ENCODE measurements at regions not wholly inside any gene's neighbourhood (a gene's known extent, or its start where the extent isn't known, plus 50 kb on each side); places are given as distances from the start of the nearest gene placed in this dataset.

DNA sequence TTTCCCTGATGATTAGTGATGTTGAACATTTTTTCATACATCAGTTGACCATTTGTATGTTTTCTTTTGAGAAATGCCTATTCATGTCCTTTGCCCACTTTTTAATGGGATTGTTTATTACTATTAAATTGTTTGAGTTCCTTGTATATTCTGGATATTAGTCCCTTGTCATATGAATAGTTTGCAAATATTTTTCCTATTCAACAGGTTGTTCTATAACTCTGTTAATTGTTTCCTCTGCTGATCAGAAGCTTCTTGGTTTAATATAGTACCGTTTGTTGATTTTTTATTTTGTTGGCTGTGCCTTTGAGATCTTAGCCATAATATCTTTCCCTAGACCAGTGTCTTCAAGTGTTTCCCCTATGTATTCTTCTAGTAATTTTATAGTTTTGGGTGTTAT is 189.0 kb upstream of the RARB start:
- intact Hi-C loops (cut with micrococcal nuclease) = no loop called here
- peaks cover 3 to 24% (median 8%) of the 10 kb centered on the region in 8 donors for H3K9me3 Mint-ChIP-seq

DNA sequence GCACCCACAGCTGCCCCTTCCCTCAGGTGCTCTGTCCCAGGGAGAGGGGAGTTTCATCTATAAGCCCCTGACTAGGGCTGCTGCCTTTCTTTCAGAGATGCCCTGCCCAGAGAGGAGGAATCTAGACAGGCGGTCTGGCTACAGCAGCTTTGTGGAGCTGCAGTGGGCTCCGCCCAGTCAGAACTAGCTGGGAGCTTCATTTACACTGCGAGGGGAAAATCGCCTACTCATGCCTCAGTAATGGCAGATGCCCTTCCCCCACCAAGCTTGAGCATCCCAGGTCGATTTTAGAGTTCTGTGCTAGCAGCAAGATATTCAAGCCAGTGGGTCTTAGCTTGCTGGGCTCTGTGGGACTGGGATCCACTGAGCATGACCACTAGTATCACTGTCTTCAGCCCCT is 181.2 kb upstream of the RARB start:
- no peak overlapping the region for H3K27ac Mint-ChIP-seq
- no peak overlapping the region for H3K27ac ChIP-seq (ENCODE audit: low read depth, low read length)
- ChIA-PET POLR2A (ENCODE audit: partially characterized antibody) (no interaction called here), CTCF (ENCODE audit: partially characterized antibody) (no interaction called here)
- no peaks in the 10 kb centered on the region for H3K27me3 Mint-ChIP-seq
- no peak for DNase-seq
- no peaks in the 10 kb centered on the region for H3K4me1 Mint-ChIP-seq
- no peak overlapping the region for H3K4me3 Mint-ChIP-seq
- no peak overlapping the region for H3K4me3 ChIP-seq (ENCODE audit: low read length in 2 of 2)
- no peaks in the 10 kb centered on the region for H3K36me3 ChIP-seq (ENCODE audit: insufficient read depth, low read length)
- no peaks in the 10 kb centered on the region for H3K27me3 ChIP-seq (ENCODE audit: insufficient read depth, low read length)
- H3K36me3 Mint-ChIP-seq = no peaks in the 10 kb centered on the region
- intact Hi-C loops (cut with micrococcal nuclease) = no loop called here
- H3K9me3 ChIP-seq (ENCODE audit: control insufficient read depth in 1 of 2, low read length in 2 of 2) = no peaks in the 10 kb centered on the region
- peaks cover 8 to 55% (median 28%) of the 10 kb centered on the region in 8 donors for H3K9me3 Mint-ChIP-seq
- H3K4me1 ChIP-seq (ENCODE audit: insufficient read depth, low read length) = no peaks in the 10 kb centered on the region

More for the DNA sequence above, 189.0 kb upstream of the RARB start:
- Mint-ChIP-seq H3K27me3 (no peaks in the 10 kb centered on the region), H3K36me3 (no peaks in the 10 kb centered on the region), H3K4me3 (no peak overlapping the region), H3K27ac (no peak overlapping the region), H3K4me1 (no peaks in the 10 kb centered on the region)
- ChIA-PET POLR2A (ENCODE audit: partially characterized antibody) (no interaction called here), CTCF (ENCODE audit: partially characterized antibody) (no interaction called here)
- no peaks in the 10 kb centered on the region for H3K9me3 ChIP-seq (ENCODE audit: control insufficient read depth in 1 of 2, low read length in 2 of 2)
- no peaks in the 10 kb centered on the region for H3K36me3 ChIP-seq (ENCODE audit: insufficient read depth, low read length)
- no peaks in the 10 kb centered on the region for H3K4me1 ChIP-seq (ENCODE audit: insufficient read depth, low read length)
- no peaks in the 10 kb centered on the region for H3K27me3 ChIP-seq (ENCODE audit: insufficient read depth, low read length)
- no peak overlapping the region for H3K4me3 ChIP-seq (ENCODE audit: low read length in 2 of 2)
- DNase-seq = no peak
- no peak overlapping the region for H3K27ac ChIP-seq (ENCODE audit: low read depth, low read length)

DNA sequence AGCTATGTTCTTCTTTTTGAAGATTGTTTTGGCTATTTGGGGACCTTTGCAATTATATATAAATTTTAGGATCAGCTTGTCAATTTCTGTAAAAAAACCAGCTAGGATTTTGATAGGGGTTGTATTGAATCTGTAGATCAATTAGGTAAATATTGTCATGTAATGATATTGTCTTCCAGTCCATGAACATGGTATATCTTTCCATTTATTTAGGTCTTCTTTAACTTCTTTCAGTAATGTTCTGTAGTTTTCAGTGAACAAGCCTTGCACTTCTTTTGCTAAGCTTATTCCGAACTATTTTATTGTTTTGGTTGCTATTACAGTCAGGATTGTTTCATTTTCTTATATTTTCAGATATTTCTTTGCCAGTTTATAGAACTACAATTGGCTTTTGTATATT is 175.8 kb upstream of the RARB start:
- no peaks in the 10 kb centered on the region for H3K27me3 ChIP-seq (ENCODE audit: insufficient read depth, low read length)
- no peak for DNase-seq
- no peaks in the 10 kb centered on the region for H3K36me3 ChIP-seq (ENCODE audit: insufficient read depth, low read length)
- no peak overlapping the region for H3K27ac Mint-ChIP-seq
- no peaks in the 10 kb centered on the region for H3K4me1 Mint-ChIP-seq
- H3K4me1 ChIP-seq (ENCODE audit: insufficient read depth, low read length) = no peaks in the 10 kb centered on the region
- POLR2A ChIA-PET (ENCODE audit: partially characterized antibody) = no interaction called here
- CTCF ChIA-PET (ENCODE audit: partially characterized antibody) = no interaction called here
- no peak overlapping the region for H3K4me3 Mint-ChIP-seq
- H3K36me3 Mint-ChIP-seq = no peaks in the 10 kb centered on the region
- H3K4me3 ChIP-seq (ENCODE audit: low read length in 2 of 2) = no peak overlapping the region
- peaks cover 5 to 42% (median 24%) of the 10 kb centered on the region in 8 donors for H3K9me3 Mint-ChIP-seq
- intact Hi-C loops (cut with micrococcal nuclease) = no loop called here
- H3K9me3 ChIP-seq (ENCODE audit: control insufficient read depth in 1 of 2, low read length in 2 of 2) = no peaks in the 10 kb centered on the region
- no peak overlapping the region for H3K27ac ChIP-seq (ENCODE audit: low read depth, low read length)
- no peaks in the 10 kb centered on the region for H3K27me3 Mint-ChIP-seq

DNA sequence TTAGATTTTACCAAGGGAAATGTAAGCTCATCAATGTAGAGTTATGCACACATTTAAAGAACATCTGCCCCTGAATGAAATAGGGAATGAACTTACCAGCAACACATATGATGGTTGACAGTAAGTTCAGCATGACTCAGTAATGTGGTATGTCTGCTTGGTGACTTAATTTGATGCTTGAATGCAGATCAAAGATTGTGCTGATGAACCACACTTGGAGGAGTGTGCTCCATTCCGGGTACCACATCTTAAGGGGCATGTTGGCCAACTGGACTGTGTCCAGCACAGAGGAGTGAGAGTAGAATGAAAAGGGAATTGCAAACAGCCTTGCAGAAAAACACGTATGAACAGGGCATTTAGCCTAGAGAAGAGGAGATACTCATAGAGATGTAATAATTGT is 171.0 kb upstream of the RARB start:
- H3K4me1 ChIP-seq (ENCODE audit: insufficient read depth, low read length) = no peaks in the 10 kb centered on the region
- Mint-ChIP-seq H3K9me3 (peaks cover 0 to 13% (median 7%) of the 10 kb centered on the region in 8 donors), H3K36me3 (no peaks in the 10 kb centered on the region), H3K4me3 (no peak overlapping the region), H3K27ac (no peak overlapping the region), H3K4me1 (no peaks in the 10 kb centered on the region), H3K27me3 (no peaks in the 10 kb centered on the region)
- ChIA-PET CTCF (ENCODE audit: partially characterized antibody) (no interaction called here), POLR2A (ENCODE audit: partially characterized antibody) (no interaction called here)
- no peak for DNase-seq
- intact Hi-C loops (cut with micrococcal nuclease) = no loop called here
- no peaks in the 10 kb centered on the region for H3K9me3 ChIP-seq (ENCODE audit: control insufficient read depth in 1 of 2, low read length in 2 of 2)
- H3K36me3 ChIP-seq (ENCODE audit: insufficient read depth, low read length) = no peaks in the 10 kb centered on the region
- H3K27ac ChIP-seq (ENCODE audit: low read depth, low read length) = no peak overlapping the region
- no peak overlapping the region for H3K4me3 ChIP-seq (ENCODE audit: low read length in 2 of 2)
- no peaks in the 10 kb centered on the region for H3K27me3 ChIP-seq (ENCODE audit: insufficient read depth, low read length)

DNA sequence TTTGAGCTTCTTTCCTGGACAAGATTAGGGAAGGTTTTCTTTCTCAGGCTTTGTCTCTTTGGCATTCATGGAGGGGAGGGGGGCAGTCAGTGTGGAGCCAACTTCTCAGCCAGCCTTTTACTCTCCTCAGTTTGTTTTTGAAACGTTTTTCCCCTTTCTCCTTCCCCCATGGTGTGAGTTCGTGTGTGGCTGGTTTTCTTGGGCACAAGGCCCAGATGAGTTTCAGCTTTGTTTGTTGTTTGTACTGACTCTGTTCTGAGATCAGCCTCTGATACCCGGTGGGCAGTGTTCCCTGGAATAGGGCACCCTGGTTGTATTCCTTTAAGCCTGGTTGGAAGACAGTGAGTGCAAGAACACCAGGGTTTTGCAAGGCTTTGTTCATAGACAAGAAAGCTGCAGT is 168.2 kb upstream of the RARB start:
- CTCF ChIA-PET (ENCODE audit: partially characterized antibody) = no interaction called here
- Mint-ChIP-seq H3K27ac (no peak overlapping the region), H3K4me1 (no peaks in the 10 kb centered on the region), H3K9me3 (peaks cover 0 to 14% (median 1%) of the 10 kb centered on the region in 8 donors), H3K27me3 (no peaks in the 10 kb centered on the region), H3K4me3 (no peak overlapping the region), H3K36me3 (no peaks in the 10 kb centered on the region)
- Histone ChIP-seq H3K9me3 (ENCODE audit: control insufficient read depth in 1 of 2, low read length in 2 of 2) (no peaks in the 10 kb centered on the region), H3K36me3 (ENCODE audit: insufficient read depth, low read length) (no peaks in the 10 kb centered on the region), H3K27ac (ENCODE audit: low read depth, low read length) (no peak overlapping the region), H3K4me1 (ENCODE audit: insufficient read depth, low read length) (no peaks in the 10 kb centered on the region), H3K27me3 (ENCODE audit: insufficient read depth, low read length) (no peaks in the 10 kb centered on the region), H3K4me3 (ENCODE audit: low read length in 2 of 2) (no peak overlapping the region)
- POLR2A ChIA-PET (ENCODE audit: partially characterized antibody) = no interaction called here
- DNase-seq = no peak
- intact Hi-C loops (cut with micrococcal nuclease) = no loop called here

DNA sequence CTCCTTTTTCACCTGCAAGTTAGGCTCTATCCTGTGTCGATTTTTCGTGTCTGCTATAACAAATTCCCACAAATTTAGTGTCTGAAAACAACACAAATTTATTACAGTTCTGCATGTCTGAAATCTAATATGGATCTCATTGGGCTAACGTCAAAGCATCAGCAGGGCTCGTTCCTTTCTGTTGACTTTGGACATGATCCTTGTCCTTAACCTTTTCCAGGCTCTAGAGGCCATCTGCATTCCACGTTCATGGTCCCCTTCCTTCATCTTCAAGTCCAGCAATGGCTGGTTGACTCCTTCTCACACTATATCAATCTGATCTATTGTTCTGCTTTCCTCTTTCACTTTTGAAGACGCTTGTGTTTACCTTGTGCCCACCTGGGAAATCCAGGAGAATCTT is 165.7 kb upstream of the RARB start:
- H3K27ac Mint-ChIP-seq = peak overlapping the region in 1 of 7 donors; percentile 45
- ChIA-PET POLR2A (ENCODE audit: partially characterized antibody) (no interaction called here), CTCF (ENCODE audit: partially characterized antibody) (no interaction called here)
- Histone ChIP-seq H3K4me1 (ENCODE audit: insufficient read depth, low read length) (no peaks in the 10 kb centered on the region), H3K36me3 (ENCODE audit: insufficient read depth, low read length) (no peaks in the 10 kb centered on the region), H3K27ac (ENCODE audit: low read depth, low read length) (no peak overlapping the region), H3K9me3 (ENCODE audit: control insufficient read depth in 1 of 2, low read length in 2 of 2) (no peaks in the 10 kb centered on the region), H3K4me3 (ENCODE audit: low read length in 2 of 2) (no peak overlapping the region), H3K27me3 (ENCODE audit: insufficient read depth, low read length) (no peaks in the 10 kb centered on the region)
- H3K9me3 Mint-ChIP-seq = peaks cover 0 to 12% (median 0%) of the 10 kb centered on the region in 8 donors
- no peak for DNase-seq
- H3K4me3 Mint-ChIP-seq = no peak overlapping the region
- no peaks in the 10 kb centered on the region for H3K4me1 Mint-ChIP-seq
- H3K27me3 Mint-ChIP-seq = no peaks in the 10 kb centered on the region
- H3K36me3 Mint-ChIP-seq = no peaks in the 10 kb centered on the region
- intact Hi-C loops (cut with micrococcal nuclease) = no loop called here

DNA sequence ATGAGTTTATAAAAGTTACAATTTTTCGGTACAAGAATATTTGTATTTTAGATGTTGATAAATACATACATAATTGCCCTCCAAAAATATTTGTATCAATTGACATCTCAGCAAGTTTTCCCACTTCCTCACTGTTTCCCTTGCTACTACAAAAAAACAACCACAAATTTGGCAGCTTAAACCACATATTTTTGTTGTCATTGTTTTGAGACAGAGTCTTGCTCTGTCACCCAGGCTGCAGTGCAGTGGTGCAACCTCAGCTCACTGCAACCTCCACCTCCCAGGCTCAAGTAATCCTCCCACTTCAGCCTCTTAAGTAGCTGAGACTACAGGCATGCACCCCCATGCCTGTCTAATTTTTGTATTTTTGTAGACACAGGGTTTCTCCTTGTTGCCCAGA is 162.8 kb upstream of the RARB start:
- no peaks in the 10 kb centered on the region for H3K9me3 ChIP-seq (ENCODE audit: control insufficient read depth in 1 of 2, low read length in 2 of 2)
- no peaks in the 10 kb centered on the region for H3K27me3 Mint-ChIP-seq
- intact Hi-C loops (cut with micrococcal nuclease) = no loop called here

DNA sequence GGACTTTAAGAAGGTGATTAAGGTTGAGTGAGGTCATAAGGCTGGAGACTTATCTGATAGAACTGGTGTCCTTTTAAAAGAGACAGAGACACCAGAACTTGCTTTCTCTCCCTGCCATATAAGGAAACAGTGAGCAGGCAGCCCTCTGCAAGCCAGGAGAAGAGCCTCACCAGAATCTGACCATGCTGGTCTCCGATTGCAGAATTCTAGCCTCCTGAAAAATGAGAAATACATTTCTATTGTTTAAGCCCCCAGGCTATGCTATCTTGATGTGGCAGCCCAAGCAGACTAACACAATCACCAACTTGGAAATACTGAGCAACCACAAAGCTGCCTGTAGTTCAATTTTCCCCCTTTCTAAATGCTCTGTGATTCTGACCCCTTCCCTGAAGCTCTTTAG is 161.4 kb upstream of the RARB start:
- Mint-ChIP-seq H3K27ac (no peak overlapping the region), H3K9me3 (peaks cover 0 to 11% (median under 1%) of the 10 kb centered on the region in 8 donors), H3K4me1 (no peaks in the 10 kb centered on the region), H3K4me3 (no peak overlapping the region), H3K36me3 (no peaks in the 10 kb centered on the region), H3K27me3 (no peaks in the 10 kb centered on the region)
- CTCF ChIA-PET (ENCODE audit: partially characterized antibody) = no interaction called here
- no peak overlapping the region for H3K27ac ChIP-seq (ENCODE audit: low read depth, low read length)
- no peaks in the 10 kb centered on the region for H3K4me1 ChIP-seq (ENCODE audit: insufficient read depth, low read length)
- no peaks in the 10 kb centered on the region for H3K9me3 ChIP-seq (ENCODE audit: control insufficient read depth in 1 of 2, low read length in 2 of 2)
- H3K36me3 ChIP-seq (ENCODE audit: insufficient read depth, low read length) = no peaks in the 10 kb centered on the region
- H3K27me3 ChIP-seq (ENCODE audit: insufficient read depth, low read length) = no peaks in the 10 kb centered on the region
- intact Hi-C loops (cut with micrococcal nuclease) = no loop called here
- H3K4me3 ChIP-seq (ENCODE audit: low read length in 2 of 2) = no peak overlapping the region
- no peak for DNase-seq
- POLR2A ChIA-PET (ENCODE audit: partially characterized antibody) = no interaction called here

More for the DNA sequence above, 162.8 kb upstream of the RARB start:
- H3K9me3 Mint-ChIP-seq = peaks cover 0 to 13% (median under 1%) of the 10 kb centered on the region in 8 donors
- H3K4me1 Mint-ChIP-seq = no peaks in the 10 kb centered on the region
- ChIA-PET CTCF (ENCODE audit: partially characterized antibody) (no interaction called here), POLR2A (ENCODE audit: partially characterized antibody) (no interaction called here)
- H3K4me1 ChIP-seq (ENCODE audit: insufficient read depth, low read length) = no peaks in the 10 kb centered on the region
- H3K36me3 ChIP-seq (ENCODE audit: insufficient read depth, low read length) = no peaks in the 10 kb centered on the region
- no peaks in the 10 kb centered on the region for H3K27me3 ChIP-seq (ENCODE audit: insufficient read depth, low read length)
- no peak overlapping the region for H3K27ac ChIP-seq (ENCODE audit: low read depth, low read length)
- H3K4me3 Mint-ChIP-seq = no peak overlapping the region
- no peak for DNase-seq
- no peaks in the 10 kb centered on the region for H3K36me3 Mint-ChIP-seq
- no peak overlapping the region for H3K27ac Mint-ChIP-seq
- H3K4me3 ChIP-seq (ENCODE audit: low read length in 2 of 2) = no peak overlapping the region
